Panc1 (cell line): ENCODE measurements at regions not wholly inside any gene's neighbourhood (a gene's known extent, or its start where the extent isn't known, plus 50 kb on each side); places are given as distances from the start of the nearest gene placed in this dataset.

Experiments used
- POLR2AphosphoS5 ChIP-seq: IDR thresholded peaks from 2 replicates; pipeline ENCODE4 v1.6.1; 2012; ENCODE audit warnings: mild to moderate bottlenecking, low read depth, low read length, moderate library complexity
- TF ChIP-seq, protein P1 (sequence below), 2 experiments: IDR thresholded peaks; 2 replicates each; pipeline ENCODE4 v1.6.1; 2011 to 2012; ENCODE audit warnings: low read depth in 2 of 2, control low read depth in 1 of 2, low read length in 1 of 2, mild to moderate bottlenecking in 1 of 2, moderate library complexity in 1 of 2; ENCODE audit not compliant: insufficient read depth in 1 of 2
- TF ChIP-seq, protein P2 (sequence below): fragments of 450-650 bp; IDR thresholded peaks from 2 replicates; pipeline ENCODE4 v1.5.1; 2017; ENCODE audit warnings: mild to moderate bottlenecking

- TF ChIP-seq, protein P1, sequence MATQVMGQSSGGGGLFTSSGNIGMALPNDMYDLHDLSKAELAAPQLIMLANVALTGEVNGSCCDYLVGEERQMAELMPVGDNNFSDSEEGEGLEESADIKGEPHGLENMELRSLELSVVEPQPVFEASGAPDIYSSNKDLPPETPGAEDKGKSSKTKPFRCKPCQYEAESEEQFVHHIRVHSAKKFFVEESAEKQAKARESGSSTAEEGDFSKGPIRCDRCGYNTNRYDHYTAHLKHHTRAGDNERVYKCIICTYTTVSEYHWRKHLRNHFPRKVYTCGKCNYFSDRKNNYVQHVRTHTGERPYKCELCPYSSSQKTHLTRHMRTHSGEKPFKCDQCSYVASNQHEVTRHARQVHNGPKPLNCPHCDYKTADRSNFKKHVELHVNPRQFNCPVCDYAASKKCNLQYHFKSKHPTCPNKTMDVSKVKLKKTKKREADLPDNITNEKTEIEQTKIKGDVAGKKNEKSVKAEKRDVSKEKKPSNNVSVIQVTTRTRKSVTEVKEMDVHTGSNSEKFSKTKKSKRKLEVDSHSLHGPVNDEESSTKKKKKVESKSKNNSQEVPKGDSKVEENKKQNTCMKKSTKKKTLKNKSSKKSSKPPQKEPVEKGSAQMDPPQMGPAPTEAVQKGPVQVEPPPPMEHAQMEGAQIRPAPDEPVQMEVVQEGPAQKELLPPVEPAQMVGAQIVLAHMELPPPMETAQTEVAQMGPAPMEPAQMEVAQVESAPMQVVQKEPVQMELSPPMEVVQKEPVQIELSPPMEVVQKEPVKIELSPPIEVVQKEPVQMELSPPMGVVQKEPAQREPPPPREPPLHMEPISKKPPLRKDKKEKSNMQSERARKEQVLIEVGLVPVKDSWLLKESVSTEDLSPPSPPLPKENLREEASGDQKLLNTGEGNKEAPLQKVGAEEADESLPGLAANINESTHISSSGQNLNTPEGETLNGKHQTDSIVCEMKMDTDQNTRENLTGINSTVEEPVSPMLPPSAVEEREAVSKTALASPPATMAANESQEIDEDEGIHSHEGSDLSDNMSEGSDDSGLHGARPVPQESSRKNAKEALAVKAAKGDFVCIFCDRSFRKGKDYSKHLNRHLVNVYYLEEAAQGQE (IDR thresholded peaks at IDR 0.05; ENCODE audit: insufficient read depth in 1 of 2, low read depth in 2 of 2, low read length in 1 of 2): no peak
- TF ChIP-seq, protein P2, sequence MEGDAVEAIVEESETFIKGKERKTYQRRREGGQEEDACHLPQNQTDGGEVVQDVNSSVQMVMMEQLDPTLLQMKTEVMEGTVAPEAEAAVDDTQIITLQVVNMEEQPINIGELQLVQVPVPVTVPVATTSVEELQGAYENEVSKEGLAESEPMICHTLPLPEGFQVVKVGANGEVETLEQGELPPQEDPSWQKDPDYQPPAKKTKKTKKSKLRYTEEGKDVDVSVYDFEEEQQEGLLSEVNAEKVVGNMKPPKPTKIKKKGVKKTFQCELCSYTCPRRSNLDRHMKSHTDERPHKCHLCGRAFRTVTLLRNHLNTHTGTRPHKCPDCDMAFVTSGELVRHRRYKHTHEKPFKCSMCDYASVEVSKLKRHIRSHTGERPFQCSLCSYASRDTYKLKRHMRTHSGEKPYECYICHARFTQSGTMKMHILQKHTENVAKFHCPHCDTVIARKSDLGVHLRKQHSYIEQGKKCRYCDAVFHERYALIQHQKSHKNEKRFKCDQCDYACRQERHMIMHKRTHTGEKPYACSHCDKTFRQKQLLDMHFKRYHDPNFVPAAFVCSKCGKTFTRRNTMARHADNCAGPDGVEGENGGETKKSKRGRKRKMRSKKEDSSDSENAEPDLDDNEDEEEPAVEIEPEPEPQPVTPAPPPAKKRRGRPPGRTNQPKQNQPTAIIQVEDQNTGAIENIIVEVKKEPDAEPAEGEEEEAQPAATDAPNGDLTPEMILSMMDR: no peak
- TF ChIP-seq POLR2AphosphoS5: no peak
Observed at GRCh38 chr6:134431421-134431859, 113.5 kb upstream of the SGK1 start.
